HL-60 (cell line): ENCODE measurements at regions not wholly inside any gene's neighbourhood (a gene's known extent, or its start where the extent isn't known, plus 50 kb on each side); places are given as distances from the start of the nearest gene placed in this dataset.

Experiments
- GABPA ChIP-seq: IDR thresholded peaks from 2 replicates; pipeline ENCODE4 v1.6.1; 2012; ENCODE audit warnings: low read depth
- POLR2AphosphoS5 ChIP-seq: IDR thresholded peaks from 2 replicates; pipeline ENCODE4 v1.6.1; 2012; ENCODE audit warnings: low read depth
- SPI1 ChIP-seq: IDR thresholded peaks from 2 replicates; pipeline ENCODE4 v1.6.1; 2012; ENCODE audit warnings: low read depth, mild to moderate bottlenecking, borderline replicate concordance
- TF ChIP-seq, protein P1 (sequence below): IDR thresholded peaks from one replicate; pipeline ENCODE4 v1.5.1; 2011; ENCODE audit warnings: low read length, control low read depth, inconsistent platforms; ENCODE audit not compliant: insufficient read depth
- TF ChIP-seq, protein P2 (sequence below): IDR thresholded peaks from 2 replicates; pipeline ENCODE4 v1.6.1; 2012; ENCODE audit warnings: low read depth; ENCODE audit not compliant: insufficient replicate concordance

GRCh38 chr2:9156483-9156882 lies 50.1 kb upstream of the ASAP2 start:
- TF ChIP-seq, protein P1, sequence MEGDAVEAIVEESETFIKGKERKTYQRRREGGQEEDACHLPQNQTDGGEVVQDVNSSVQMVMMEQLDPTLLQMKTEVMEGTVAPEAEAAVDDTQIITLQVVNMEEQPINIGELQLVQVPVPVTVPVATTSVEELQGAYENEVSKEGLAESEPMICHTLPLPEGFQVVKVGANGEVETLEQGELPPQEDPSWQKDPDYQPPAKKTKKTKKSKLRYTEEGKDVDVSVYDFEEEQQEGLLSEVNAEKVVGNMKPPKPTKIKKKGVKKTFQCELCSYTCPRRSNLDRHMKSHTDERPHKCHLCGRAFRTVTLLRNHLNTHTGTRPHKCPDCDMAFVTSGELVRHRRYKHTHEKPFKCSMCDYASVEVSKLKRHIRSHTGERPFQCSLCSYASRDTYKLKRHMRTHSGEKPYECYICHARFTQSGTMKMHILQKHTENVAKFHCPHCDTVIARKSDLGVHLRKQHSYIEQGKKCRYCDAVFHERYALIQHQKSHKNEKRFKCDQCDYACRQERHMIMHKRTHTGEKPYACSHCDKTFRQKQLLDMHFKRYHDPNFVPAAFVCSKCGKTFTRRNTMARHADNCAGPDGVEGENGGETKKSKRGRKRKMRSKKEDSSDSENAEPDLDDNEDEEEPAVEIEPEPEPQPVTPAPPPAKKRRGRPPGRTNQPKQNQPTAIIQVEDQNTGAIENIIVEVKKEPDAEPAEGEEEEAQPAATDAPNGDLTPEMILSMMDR: no peak
- TF ChIP-seq POLR2AphosphoS5 (no peak), GABPA (no peak), SPI1 (no peak)
- TF ChIP-seq, protein P2, sequence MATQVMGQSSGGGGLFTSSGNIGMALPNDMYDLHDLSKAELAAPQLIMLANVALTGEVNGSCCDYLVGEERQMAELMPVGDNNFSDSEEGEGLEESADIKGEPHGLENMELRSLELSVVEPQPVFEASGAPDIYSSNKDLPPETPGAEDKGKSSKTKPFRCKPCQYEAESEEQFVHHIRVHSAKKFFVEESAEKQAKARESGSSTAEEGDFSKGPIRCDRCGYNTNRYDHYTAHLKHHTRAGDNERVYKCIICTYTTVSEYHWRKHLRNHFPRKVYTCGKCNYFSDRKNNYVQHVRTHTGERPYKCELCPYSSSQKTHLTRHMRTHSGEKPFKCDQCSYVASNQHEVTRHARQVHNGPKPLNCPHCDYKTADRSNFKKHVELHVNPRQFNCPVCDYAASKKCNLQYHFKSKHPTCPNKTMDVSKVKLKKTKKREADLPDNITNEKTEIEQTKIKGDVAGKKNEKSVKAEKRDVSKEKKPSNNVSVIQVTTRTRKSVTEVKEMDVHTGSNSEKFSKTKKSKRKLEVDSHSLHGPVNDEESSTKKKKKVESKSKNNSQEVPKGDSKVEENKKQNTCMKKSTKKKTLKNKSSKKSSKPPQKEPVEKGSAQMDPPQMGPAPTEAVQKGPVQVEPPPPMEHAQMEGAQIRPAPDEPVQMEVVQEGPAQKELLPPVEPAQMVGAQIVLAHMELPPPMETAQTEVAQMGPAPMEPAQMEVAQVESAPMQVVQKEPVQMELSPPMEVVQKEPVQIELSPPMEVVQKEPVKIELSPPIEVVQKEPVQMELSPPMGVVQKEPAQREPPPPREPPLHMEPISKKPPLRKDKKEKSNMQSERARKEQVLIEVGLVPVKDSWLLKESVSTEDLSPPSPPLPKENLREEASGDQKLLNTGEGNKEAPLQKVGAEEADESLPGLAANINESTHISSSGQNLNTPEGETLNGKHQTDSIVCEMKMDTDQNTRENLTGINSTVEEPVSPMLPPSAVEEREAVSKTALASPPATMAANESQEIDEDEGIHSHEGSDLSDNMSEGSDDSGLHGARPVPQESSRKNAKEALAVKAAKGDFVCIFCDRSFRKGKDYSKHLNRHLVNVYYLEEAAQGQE: no peak
